ENCODE measurements at regions not wholly inside any gene's neighbourhood (a gene's known extent, or its start where the extent isn't known, plus 50 kb on each side); places are given as distances from the start of the nearest gene placed in this dataset.

DNA sequence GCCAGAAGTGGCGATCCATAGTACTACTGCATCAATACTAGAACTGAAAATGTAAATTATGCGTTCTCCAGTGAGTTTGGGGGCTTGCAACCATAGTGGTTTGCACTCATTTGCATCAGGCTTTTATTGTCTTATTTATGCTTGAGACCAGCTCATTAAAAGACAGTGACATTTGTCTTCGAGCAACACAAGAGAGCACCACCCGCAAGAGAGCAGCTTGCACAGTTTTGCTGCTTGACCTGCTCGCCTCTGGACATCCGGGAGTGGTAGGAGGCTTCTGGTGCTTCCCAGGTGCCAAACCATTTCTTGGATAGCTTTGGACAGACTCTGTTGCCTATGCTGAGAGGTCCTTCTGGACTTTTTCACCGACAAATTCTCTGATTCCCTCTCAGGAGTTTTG lies 294.6 kb downstream of the MEX3B start (continued):
- no peak for TF ChIP-seq ZNF396 (CRISPR knock-in tag; IDR thresholded peaks at IDR 0.05; ENCODE audit: borderline replicate concordance)
- TF ChIP-seq, protein P1, sequence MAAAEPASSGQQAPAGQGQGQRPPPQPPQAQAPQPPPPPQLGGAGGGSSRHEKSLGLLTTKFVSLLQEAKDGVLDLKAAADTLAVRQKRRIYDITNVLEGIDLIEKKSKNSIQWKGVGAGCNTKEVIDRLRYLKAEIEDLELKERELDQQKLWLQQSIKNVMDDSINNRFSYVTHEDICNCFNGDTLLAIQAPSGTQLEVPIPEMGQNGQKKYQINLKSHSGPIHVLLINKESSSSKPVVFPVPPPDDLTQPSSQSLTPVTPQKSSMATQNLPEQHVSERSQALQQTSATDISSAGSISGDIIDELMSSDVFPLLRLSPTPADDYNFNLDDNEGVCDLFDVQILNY (CRISPR knock-in tag; IDR thresholded peaks at IDR 0.05): no peak
- no peak for TF ChIP-seq HMGA2 (CRISPR knock-in tag; IDR thresholded peaks at IDR 0.05)
- TF ChIP-seq ZBTB21 (CRISPR knock-in tag; IDR thresholded peaks at IDR 0.05; ENCODE audit: borderline replicate concordance): no peak
- no peak for TF ChIP-seq ZNF317 (CRISPR knock-in tag; IDR thresholded peaks at IDR 0.05; ENCODE audit: borderline replicate concordance, low read depth)
- no peak for TF ChIP-seq ATF2 (CRISPR knock-in tag; IDR thresholded peaks at IDR 0.05; ENCODE audit: borderline replicate concordance, low read depth)
- TF ChIP-seq E2F1 (CRISPR knock-in tag; IDR thresholded peaks at IDR 0.05): no peak
- no peak for TF ChIP-seq ZMAT4 (CRISPR knock-in tag; IDR thresholded peaks at IDR 0.05)
- no peak for TF ChIP-seq NR2C2 (CRISPR knock-in tag; IDR thresholded peaks at IDR 0.05)

DNA sequence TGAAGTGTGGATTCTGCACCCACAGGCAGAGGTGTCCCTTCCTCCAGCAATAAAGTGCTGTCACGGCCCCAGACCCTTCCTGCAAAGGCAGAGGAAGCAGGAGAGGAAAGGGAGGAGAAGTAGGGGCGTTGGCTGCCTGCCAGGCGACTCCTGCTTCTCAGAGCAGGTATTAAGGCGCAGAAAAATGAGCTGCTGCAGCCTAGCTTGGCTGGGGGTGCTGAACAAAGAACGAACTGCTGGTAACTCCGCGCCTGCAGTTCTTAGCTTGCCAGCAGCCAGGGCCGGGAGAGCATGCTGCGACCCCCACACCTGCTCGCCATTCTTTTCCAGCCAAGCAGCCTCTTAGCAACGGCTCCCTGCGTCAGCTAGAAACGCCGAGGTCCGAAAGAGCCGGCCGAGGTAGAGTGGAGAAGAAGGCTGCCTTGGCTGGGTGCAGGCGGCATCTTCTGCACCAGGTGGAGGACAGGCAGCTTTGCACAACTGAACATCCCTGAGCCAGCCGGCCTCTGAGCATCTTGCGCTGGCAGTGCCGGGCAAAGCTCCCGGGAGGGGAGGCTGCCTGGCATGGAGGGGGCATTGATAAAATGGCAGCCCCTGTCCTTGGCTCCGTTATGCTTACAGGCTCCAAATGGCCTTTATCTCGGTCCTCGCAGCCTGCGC lies 296.0 kb downstream of the MEX3B start:
- H3K36me3 Mint-ChIP-seq: no peaks in the 10 kb centered on the region
- no peak overlapping the region for H3K27ac Mint-ChIP-seq
- H3K9me3 Mint-ChIP-seq: no peaks in the 10 kb centered on the region
- H3K4me3 Mint-ChIP-seq: no peak overlapping the region
- ChIA-PET POLR2A (interaction anchor here (0.5 kb wide), 1 partner anchor 97 kb away, joined by 4 read pairs; no protein-coding TSS in a partner anchor), CTCF (interaction anchor here (0.5 kb wide), 1 partner anchor 8 kb away, joined by 3 read pairs; no protein-coding TSS in a partner anchor)
- TF ChIP-seq, protein P2, sequence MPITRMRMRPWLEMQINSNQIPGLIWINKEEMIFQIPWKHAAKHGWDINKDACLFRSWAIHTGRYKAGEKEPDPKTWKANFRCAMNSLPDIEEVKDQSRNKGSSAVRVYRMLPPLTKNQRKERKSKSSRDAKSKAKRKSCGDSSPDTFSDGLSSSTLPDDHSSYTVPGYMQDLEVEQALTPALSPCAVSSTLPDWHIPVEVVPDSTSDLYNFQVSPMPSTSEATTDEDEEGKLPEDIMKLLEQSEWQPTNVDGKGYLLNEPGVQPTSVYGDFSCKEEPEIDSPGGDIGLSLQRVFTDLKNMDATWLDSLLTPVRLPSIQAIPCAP (CRISPR knock-in tag; IDR thresholded peaks at IDR 0.05): no peak
- no peak for TF ChIP-seq HMGA2 (CRISPR knock-in tag; IDR thresholded peaks at IDR 0.05)
- TF ChIP-seq, protein P3, sequence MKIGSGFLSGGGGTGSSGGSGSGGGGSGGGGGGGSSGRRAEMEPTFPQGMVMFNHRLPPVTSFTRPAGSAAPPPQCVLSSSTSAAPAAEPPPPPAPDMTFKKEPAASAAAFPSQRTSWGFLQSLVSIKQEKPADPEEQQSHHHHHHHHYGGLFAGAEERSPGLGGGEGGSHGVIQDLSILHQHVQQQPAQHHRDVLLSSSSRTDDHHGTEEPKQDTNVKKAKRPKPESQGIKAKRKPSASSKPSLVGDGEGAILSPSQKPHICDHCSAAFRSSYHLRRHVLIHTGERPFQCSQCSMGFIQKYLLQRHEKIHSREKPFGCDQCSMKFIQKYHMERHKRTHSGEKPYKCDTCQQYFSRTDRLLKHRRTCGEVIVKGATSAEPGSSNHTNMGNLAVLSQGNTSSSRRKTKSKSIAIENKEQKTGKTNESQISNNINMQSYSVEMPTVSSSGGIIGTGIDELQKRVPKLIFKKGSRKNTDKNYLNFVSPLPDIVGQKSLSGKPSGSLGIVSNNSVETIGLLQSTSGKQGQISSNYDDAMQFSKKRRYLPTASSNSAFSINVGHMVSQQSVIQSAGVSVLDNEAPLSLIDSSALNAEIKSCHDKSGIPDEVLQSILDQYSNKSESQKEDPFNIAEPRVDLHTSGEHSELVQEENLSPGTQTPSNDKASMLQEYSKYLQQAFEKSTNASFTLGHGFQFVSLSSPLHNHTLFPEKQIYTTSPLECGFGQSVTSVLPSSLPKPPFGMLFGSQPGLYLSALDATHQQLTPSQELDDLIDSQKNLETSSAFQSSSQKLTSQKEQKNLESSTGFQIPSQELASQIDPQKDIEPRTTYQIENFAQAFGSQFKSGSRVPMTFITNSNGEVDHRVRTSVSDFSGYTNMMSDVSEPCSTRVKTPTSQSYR (CRISPR knock-in tag; IDR thresholded peaks at IDR 0.05): no peak
- no peak for TF ChIP-seq FOXK1 (CRISPR knock-in tag; IDR thresholded peaks at IDR 0.05)
- no peak for TF ChIP-seq NFE2L1 (CRISPR knock-in tag; IDR thresholded peaks at IDR 0.05)
- TF ChIP-seq, protein P4, sequence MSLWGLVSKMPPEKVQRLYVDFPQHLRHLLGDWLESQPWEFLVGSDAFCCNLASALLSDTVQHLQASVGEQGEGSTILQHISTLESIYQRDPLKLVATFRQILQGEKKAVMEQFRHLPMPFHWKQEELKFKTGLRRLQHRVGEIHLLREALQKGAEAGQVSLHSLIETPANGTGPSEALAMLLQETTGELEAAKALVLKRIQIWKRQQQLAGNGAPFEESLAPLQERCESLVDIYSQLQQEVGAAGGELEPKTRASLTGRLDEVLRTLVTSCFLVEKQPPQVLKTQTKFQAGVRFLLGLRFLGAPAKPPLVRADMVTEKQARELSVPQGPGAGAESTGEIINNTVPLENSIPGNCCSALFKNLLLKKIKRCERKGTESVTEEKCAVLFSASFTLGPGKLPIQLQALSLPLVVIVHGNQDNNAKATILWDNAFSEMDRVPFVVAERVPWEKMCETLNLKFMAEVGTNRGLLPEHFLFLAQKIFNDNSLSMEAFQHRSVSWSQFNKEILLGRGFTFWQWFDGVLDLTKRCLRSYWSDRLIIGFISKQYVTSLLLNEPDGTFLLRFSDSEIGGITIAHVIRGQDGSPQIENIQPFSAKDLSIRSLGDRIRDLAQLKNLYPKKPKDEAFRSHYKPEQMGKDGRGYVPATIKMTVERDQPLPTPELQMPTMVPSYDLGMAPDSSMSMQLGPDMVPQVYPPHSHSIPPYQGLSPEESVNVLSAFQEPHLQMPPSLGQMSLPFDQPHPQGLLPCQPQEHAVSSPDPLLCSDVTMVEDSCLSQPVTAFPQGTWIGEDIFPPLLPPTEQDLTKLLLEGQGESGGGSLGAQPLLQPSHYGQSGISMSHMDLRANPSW (CRISPR knock-in tag; conservative IDR thresholded peaks at IDR 0.05; ENCODE audit: low read depth): no peak
- no peak for TF ChIP-seq ATF1 (CRISPR knock-in tag; IDR thresholded peaks at IDR 0.05)
- TF ChIP-seq CBFB (CRISPR knock-in tag; IDR thresholded peaks at IDR 0.05; ENCODE audit: low read depth): no peak
- no peak for TF ChIP-seq SP1 (CRISPR knock-in tag; conservative IDR thresholded peaks at IDR 0.05)
- TF ChIP-seq JAZF1 (CRISPR knock-in tag; IDR thresholded peaks at IDR 0.05): no peak
- TF ChIP-seq ZNF219 (CRISPR knock-in tag; IDR thresholded peaks at IDR 0.05; ENCODE audit: borderline replicate concordance): no peak
- no peak for TF ChIP-seq ZMAT4 (CRISPR knock-in tag; IDR thresholded peaks at IDR 0.05)
- TF ChIP-seq CREM (CRISPR knock-in tag; IDR thresholded peaks at IDR 0.05): no peak
- no peak for DNase-seq (ENCODE audit: low spot score)
- H3K27me3 Mint-ChIP-seq (ENCODE audit: low read depth): no peaks in the 10 kb centered on the region
- H3K4me1 Mint-ChIP-seq: peaks cover 49% of the 10 kb centered on the region
- no peak for ATAC-seq
